Vagina (tissue), 2 donors: ENCODE measurements at regions not wholly inside any gene's neighbourhood (a gene's known extent, or its start where the extent isn't known, plus 50 kb on each side); places are given as distances from the start of the nearest gene placed in this dataset.

ENCODE experiments used
- CTCF ChIP-seq, 3 experiments: fragments of 450-650 bp in 2 of 3; fragments of 200-600 bp in 1 of 3; sonication (generic) in 1 of 3; IDR thresholded peaks; one replicate each; pipeline ENCODE4 v1.5.1; 2017 to 2019; ENCODE audit warnings: antibody characterized with exemption in 3 of 3, mild to moderate bottlenecking in 2 of 3, moderate library complexity in 2 of 3
- POLR2AphosphoS5 ChIP-seq, 2 donors: sonication (generic); formaldehyde crosslinking; IDR thresholded peaks; one replicate each; pipeline ENCODE4 v1.9.0; 2017; ENCODE audit warnings: antibody characterized with exemption in 2 of 2, mild to moderate bottlenecking in 2 of 2, low read depth in 1 of 2; ENCODE audit not compliant: insufficient read depth in 1 of 2

GRCh38 chr5:74140409-74140808 lies 500.1 kb downstream of the ENC1 start:
- TF ChIP-seq POLR2AphosphoS5 (IDR thresholded peaks at IDR 0.05; ENCODE audit: insufficient read depth in 1 of 2, low read depth in 1 of 2) (no peak), CTCF (IDR thresholded peaks at IDR 0.05) (no peak)
